Spleen (tissue), 11 donors: ENCODE measurements at regions not wholly inside any gene's neighbourhood (a gene's known extent, or its start where the extent isn't known, plus 50 kb on each side); places are given as distances from the start of the nearest gene placed in this dataset.

ENCODE experiments used
- DNase-seq: peaks from one replicate; pipeline ENCODE4 v3.0.0-alpha.2; 2020
- H3K27ac ChIP-seq, 8 donors: fragments of 200-600 bp; sonication (generic) in 7 of 8; 1 replicate in 4 of 8; 2 replicates in 4 of 8; pipeline versions ENCODE4 v1.5.0 to v1.8.0; 2016 to 2021; ENCODE audit warnings: inconsistent platforms in 4 of 8, mild to moderate bottlenecking in 4 of 8, moderate library complexity in 1 of 8
- H3K27me3 ChIP-seq, 7 donors: fragments of 200-600 bp; sonication (generic) in 6 of 7; replicated peaks in 1 of 7; 1 replicate in 4 of 7; 2 replicates in 3 of 7; pipeline versions ENCODE4 v1.5.0 to v1.8.0; 2016 to 2021; ENCODE audit warnings: inconsistent platforms in 3 of 7, mild to moderate bottlenecking in 1 of 7
- H3K36me3 ChIP-seq, 6 donors: fragments of 200-600 bp; sonication (generic) in 5 of 6; 1 replicate in 4 of 6; 2 replicates in 2 of 6; pipeline versions ENCODE4 v1.5.0 to v1.8.0; 2016 to 2021; ENCODE audit warnings: inconsistent platforms in 2 of 6
- H3K4me1 ChIP-seq, 6 donors: fragments of 200-600 bp; sonication (generic) in 5 of 6; 1 replicate in 3 of 6; 2 replicates in 3 of 6; pipeline versions ENCODE4 v1.5.0 to v1.8.0; 2016 to 2021; ENCODE audit warnings: inconsistent platforms in 3 of 6
- H3K4me3 ChIP-seq, 8 donors: fragments of 200-600 bp; sonication (generic) in 7 of 8; 1 replicate in 4 of 8; 2 replicates in 4 of 8; pipeline versions ENCODE4 v1.5.0 to v1.8.0; 2016 to 2021; ENCODE audit warnings: inconsistent platforms in 4 of 8, mild to moderate bottlenecking in 4 of 8, moderate library complexity in 2 of 8
- H3K9me3 ChIP-seq, 8 donors: fragments of 200-600 bp; sonication (generic) in 7 of 8; 1 replicate in 4 of 8; 2 replicates in 4 of 8; pipeline versions ENCODE4 v1.5.0 to v1.8.0; 2016 to 2021; ENCODE audit warnings: inconsistent platforms in 4 of 8
- POLR2A ChIP-seq, 3 donors: fragments of 450-650 bp; IDR thresholded peaks; one replicate each; pipeline ENCODE4 v1.5.1; 2017; ENCODE audit warnings: antibody characterized with exemption in 3 of 3, mild to moderate bottlenecking in 1 of 3
- POLR2AphosphoS5 ChIP-seq, 3 donors: sonication (generic); formaldehyde crosslinking; IDR thresholded peaks; one replicate each; pipeline ENCODE4 v1.5.1; 2017; ENCODE audit warnings: antibody characterized with exemption in 3 of 3
- WGBS, 5 donors: extraction: QIAGEN DNeasy Blood & Tissue Kit in 3 of 5; methylation state at CpG; one replicate each; pipeline versions ENCODE4 v1.1.5 to v1.1.7; 2013 to 2018; 5-methylcytosine and 5-hydroxymethylcytosine counted together
- intact Hi-C: fragments of 100-400 bp; cut with DNase I; formaldehyde crosslinking; loops from one replicate; pipeline ENCODE4 v1.15.0; 2023; ENCODE audit warnings: low total_unique reads
- TF ChIP-seq, protein P1 (sequence below), 11 experiments: fragments of 200-600 bp in 7 of 11; fragments of 450-650 bp in 4 of 11; sonication (generic) in 4 of 11; IDR thresholded peaks in 8 of 11; conservative IDR thresholded peaks in 3 of 11; 1 replicate in 7 of 11; 2 replicates in 4 of 11; pipeline versions ENCODE4 v1.4.0 to v1.8.0; 2016 to 2021; ENCODE audit warnings: antibody characterized with exemption in 11 of 11, inconsistent platforms in 4 of 11, mild to moderate bottlenecking in 1 of 11
- donor health status: healthy with polysubstance abuse.
- donor health status: DM: no; HTN: no; CAD: no; lungs with moderate emphysema.
- donor health status: DM: no; HTN: no; CAD: no.
- donor health status: Bipolar disorder and iron deficiency.
- donor health status: healthy.
- donor health status: DM: no; HTN: no; CAD: no.
- donor health status: DM: yes; HTN: yes; CAD: no.

DNA sequence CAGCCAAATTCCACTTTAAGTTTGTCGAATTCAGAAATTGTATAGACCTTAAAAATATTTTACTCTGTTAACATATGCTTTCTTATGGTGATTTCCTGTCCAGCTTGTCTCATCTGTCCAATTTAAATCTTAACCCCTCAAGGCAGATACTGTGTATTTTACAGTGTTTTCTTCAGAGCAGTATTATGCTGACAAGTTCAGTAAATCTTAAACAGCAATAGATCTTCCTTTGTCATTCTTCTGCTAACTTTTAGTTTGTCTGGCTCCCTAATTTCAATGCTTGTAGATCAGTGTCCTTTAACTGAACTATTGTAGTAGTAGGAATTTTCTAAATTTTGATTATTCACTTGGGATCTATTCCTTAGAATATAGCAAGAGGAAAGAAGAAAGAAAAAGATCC, 52.8 kb upstream of the MEIS1 start:
- Histone ChIP-seq H3K9me3 (no peaks in the 10 kb centered on the region), H3K4me1 (no peaks in the 10 kb centered on the region), H3K4me3 (no peak overlapping the region), H3K27ac (no peak overlapping the region), H3K36me3 (no peaks in the 10 kb centered on the region), H3K27me3 (no peaks in the 10 kb centered on the region)
- 68 to 89% (median 76%) methylated on average over 1 of the region's 1 CpG for WGBS, 5 donors
- TF ChIP-seq POLR2A (IDR thresholded peaks at IDR 0.05) (no peak), POLR2AphosphoS5 (IDR thresholded peaks at IDR 0.05) (no peak)
- TF ChIP-seq, protein P1, sequence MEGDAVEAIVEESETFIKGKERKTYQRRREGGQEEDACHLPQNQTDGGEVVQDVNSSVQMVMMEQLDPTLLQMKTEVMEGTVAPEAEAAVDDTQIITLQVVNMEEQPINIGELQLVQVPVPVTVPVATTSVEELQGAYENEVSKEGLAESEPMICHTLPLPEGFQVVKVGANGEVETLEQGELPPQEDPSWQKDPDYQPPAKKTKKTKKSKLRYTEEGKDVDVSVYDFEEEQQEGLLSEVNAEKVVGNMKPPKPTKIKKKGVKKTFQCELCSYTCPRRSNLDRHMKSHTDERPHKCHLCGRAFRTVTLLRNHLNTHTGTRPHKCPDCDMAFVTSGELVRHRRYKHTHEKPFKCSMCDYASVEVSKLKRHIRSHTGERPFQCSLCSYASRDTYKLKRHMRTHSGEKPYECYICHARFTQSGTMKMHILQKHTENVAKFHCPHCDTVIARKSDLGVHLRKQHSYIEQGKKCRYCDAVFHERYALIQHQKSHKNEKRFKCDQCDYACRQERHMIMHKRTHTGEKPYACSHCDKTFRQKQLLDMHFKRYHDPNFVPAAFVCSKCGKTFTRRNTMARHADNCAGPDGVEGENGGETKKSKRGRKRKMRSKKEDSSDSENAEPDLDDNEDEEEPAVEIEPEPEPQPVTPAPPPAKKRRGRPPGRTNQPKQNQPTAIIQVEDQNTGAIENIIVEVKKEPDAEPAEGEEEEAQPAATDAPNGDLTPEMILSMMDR (IDR thresholded peaks at IDR 0.05 in 8 of 11, conservative IDR thresholded peaks at IDR 0.05 in 3 of 11) = no peak
- intact Hi-C loops = no loop called here
- no peak for DNase-seq

DNA sequence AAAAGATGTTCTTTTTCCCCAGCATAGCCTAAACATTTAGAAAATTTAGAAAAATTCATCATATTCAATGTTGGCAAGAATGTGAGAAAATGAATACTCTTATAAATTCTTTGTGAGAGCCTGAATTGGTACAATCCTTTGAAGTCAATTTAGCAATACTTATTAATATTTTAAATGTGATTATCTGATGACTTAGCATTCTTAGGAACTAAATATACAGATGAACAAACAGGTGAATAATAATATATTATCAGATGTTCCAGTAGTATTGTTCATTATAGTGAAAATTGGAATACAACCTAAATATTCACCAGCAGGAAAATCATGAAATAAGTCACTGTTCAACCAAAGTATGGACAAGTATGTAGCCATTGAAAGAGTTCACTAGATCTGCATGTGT, 55.5 kb upstream of the MEIS1 start:
- intact Hi-C loops = no loop called here
- TF ChIP-seq POLR2AphosphoS5 (IDR thresholded peaks at IDR 0.05) = no peak
- TF ChIP-seq POLR2A (IDR thresholded peaks at IDR 0.05) = no peak
- TF ChIP-seq, protein P1 (IDR thresholded peaks at IDR 0.05 in 8 of 11, conservative IDR thresholded peaks at IDR 0.05 in 3 of 11) = no peak
- H3K27ac ChIP-seq = no peak overlapping the region
- no peak for DNase-seq
- no peaks in the 10 kb centered on the region for H3K27me3 ChIP-seq
- H3K9me3 ChIP-seq = no peaks in the 10 kb centered on the region
- H3K36me3 ChIP-seq = no peaks in the 10 kb centered on the region
- H3K4me3 ChIP-seq = no peak overlapping the region
- no peaks in the 10 kb centered on the region for H3K4me1 ChIP-seq

DNA sequence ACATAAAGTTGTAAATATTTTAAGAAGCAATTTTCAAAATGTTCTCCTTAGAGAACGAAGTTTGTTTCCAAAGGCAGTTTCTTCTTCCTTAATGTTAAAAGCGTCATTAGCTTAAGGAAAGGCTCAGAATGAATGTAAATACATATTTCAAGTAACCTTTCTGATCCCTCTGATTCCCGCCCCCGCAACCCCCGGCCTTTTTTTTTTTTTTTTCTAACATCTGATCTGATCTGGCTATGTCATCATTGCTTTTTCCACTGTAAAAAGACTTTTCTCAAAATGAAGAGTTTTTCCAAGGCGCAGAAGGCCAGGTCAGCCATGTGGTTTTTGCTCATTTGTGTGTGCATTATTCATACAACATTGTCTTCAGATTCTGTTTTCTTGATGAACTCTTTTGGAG, 57.1 kb upstream of the MEIS1 start:
- no peaks in the 10 kb centered on the region for H3K9me3 ChIP-seq
- H3K36me3 ChIP-seq = no peaks in the 10 kb centered on the region
- no peak overlapping the region for H3K4me3 ChIP-seq
- no peaks in the 10 kb centered on the region for H3K4me1 ChIP-seq
- 72 to 86% (median 80%) methylated on average over 6 of the region's 6 CpGs for WGBS, 5 donors
- TF ChIP-seq POLR2AphosphoS5 (IDR thresholded peaks at IDR 0.05) (no peak), POLR2A (IDR thresholded peaks at IDR 0.05) (no peak)
- TF ChIP-seq, protein P1 (IDR thresholded peaks at IDR 0.05 in 8 of 11, conservative IDR thresholded peaks at IDR 0.05 in 3 of 11) = no peak
- no peak for DNase-seq
- H3K27me3 ChIP-seq = no peaks in the 10 kb centered on the region
- intact Hi-C loops = no loop called here
- H3K27ac ChIP-seq = no peak overlapping the region

DNA sequence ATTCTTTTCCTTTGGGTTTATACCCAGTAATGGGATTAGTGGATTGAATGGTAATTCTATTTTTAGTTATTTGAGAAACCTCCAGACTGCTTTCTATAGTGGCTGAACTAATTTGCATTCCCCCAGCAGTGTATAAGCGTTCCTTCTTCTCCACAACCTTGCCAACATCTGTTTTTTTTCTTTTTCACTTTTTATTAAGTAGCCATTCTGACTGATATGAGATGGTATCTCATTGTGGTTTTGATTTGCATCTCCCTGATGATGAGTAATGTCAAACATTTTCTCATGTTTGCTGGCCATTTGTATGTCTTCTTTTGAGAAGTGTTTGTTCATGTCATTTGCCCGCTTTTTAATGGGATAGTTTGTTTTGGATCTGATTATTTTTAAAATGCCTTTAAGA, 64.1 kb upstream of the MEIS1 start:
- DNase-seq = no peak
- Histone ChIP-seq H3K4me1 (no peaks in the 10 kb centered on the region), H3K9me3 (no peaks in the 10 kb centered on the region), H3K36me3 (no peaks in the 10 kb centered on the region), H3K27me3 (no peaks in the 10 kb centered on the region), H3K4me3 (no peak overlapping the region), H3K27ac (no peak overlapping the region)
- WGBS, 5 donors = 67 to 85% (median 78%) methylated on average over 2 of the region's 2 CpGs
- intact Hi-C loops = no loop called here
- TF ChIP-seq POLR2A (IDR thresholded peaks at IDR 0.05) (no peak), POLR2AphosphoS5 (IDR thresholded peaks at IDR 0.05) (no peak)
- TF ChIP-seq, protein P1 (IDR thresholded peaks at IDR 0.05 in 8 of 11, conservative IDR thresholded peaks at IDR 0.05 in 3 of 11) = no peak
